22Rv1 (cell line): ENCODE measurements at regions not wholly inside any gene's neighbourhood (a gene's known extent, or its start where the extent isn't known, plus 50 kb on each side); places are given as distances from the start of the nearest gene placed in this dataset.

ENCODE experiments used
- H3K27ac ChIP-seq: fragments of 450-650 bp; 2 replicates; pipeline ENCODE4 v1.5.1; 2017
- CTCF ChIP-seq: fragments of 450-650 bp; IDR thresholded peaks from 2 replicates; pipeline ENCODE4 v1.5.1; 2017; ENCODE audit warnings: mild to moderate bottlenecking
- ZFX ChIP-seq: fragments of 450-650 bp; IDR thresholded peaks from 2 replicates; pipeline ENCODE4 v1.6.1; 2017; ENCODE audit warnings: antibody characterized with exemption, borderline replicate concordance

- no peak for TF ChIP-seq ZFX
- TF ChIP-seq CTCF, result no peak
- no peak overlapping the region for H3K27ac ChIP-seq
These were observed 78.9 kb upstream of the LMO4 start for GRCh38 chr1:87249803-87250202.

- H3K27ac ChIP-seq, result no peak overlapping the region
- TF ChIP-seq CTCF, result no peak
- TF ChIP-seq ZFX, result no peak
These were observed 78.3 kb upstream of the LMO4 start for GRCh38 chr1:87250336-87250735.

GRCh38 chr1:87252406-87252805, 76.3 kb upstream of the LMO4 start:
- TF ChIP-seq ZFX (no peak), CTCF (no peak)
- no peak overlapping the region for H3K27ac ChIP-seq

GRCh38 chr1:87262688-87263087, 66.0 kb upstream of the LMO4 start:
- no peak overlapping the region for H3K27ac ChIP-seq
- TF ChIP-seq CTCF (no peak), ZFX (no peak)

GRCh38 chr1:87263281-87263680, 65.4 kb upstream of the LMO4 start:
- TF ChIP-seq ZFX (no peak), CTCF (no peak)
- H3K27ac ChIP-seq, result no peak overlapping the region

GRCh38 chr1:87263785-87264184, 64.9 kb upstream of the LMO4 start:
- no peak for TF ChIP-seq CTCF
- TF ChIP-seq ZFX, result no peak

GRCh38 chr1:87264976-87265375, 63.7 kb upstream of the LMO4 start:
- no peak overlapping the region for H3K27ac ChIP-seq
- TF ChIP-seq CTCF (no peak), ZFX (no peak)

More at GRCh38 chr1:87263785-87264184, 64.9 kb upstream of the LMO4 start:
- H3K27ac ChIP-seq, result no peak overlapping the region
